Stimulated activated CD4-positive, alpha-beta T cell treated with anti-CD3 and anti-CD28 coated beads, Interleukin-12 subunit alpha, Interleukin-12 subunit beta, amount 100 ng/mL, for 24 hours (primary cell): ENCODE measurements at regions not wholly inside any gene's neighbourhood (a gene's known extent, or its start where the extent isn't known, plus 50 kb on each side); places are given as distances from the start of the nearest gene placed in this dataset.

ENCODE experiments used
- DNase-seq, 2 experiments: peaks; one replicate each; pipeline ENCODE4 v3.0.0-alpha.2; 2020; ENCODE audit warnings: low read depth in 2 of 2

DNA sequence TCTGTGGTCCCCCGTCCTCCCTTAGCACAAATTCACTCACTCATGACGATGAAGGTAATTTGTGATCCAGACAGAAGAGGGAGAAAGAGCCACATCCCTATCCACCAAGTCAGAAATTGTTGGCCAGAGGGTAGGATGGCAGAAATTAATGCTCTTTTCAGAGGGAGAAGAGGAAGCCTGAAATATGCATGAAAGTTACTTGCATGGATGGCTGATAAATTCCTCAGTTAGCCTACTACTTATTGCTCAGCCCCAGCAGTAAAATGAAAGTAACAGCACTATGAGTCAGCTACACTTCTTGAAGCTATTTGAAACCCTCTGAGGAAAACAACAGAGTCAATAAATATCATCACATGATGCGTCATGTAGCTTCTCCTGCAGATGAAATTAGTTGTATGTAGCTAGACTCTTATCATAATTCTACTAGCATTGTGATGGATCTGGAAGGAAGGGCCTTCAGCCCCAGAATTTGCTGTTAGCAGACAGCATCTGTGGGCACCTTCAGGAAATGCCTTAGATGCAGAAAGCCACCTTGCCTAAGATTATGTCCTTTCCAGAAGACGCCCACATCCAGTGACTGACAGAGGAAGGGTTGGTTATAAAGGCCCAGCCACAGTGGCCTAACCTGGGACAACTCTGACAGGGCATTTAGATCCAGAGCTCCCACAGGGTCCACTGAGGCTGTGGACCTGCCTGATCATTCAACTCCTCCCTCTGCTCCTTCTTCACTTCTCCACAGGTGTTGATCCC, 81.2 kb upstream of the CCDC112 start:
- DNase-seq: no peak

DNA sequence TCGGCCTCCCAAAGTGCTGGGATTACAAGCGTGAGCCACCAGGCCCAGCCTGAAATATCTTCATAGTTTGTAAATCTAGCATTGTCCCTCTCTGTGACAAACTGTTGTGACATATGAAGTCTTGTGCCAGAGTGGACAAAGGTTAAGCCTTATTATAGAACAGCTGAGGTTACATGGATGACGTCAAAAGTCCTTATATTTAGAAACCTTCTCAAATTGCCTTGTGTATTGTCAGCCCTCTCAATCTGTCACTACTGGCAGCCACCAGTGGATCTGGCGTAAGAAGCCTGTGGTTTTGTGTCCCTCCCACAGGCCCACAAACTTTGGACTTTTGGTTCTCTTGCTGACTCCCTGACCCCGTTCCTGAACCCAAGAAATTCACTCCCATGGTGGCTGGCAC, 79.4 kb upstream of the CCDC112 start:
- DNase-seq: no peak

DNA sequence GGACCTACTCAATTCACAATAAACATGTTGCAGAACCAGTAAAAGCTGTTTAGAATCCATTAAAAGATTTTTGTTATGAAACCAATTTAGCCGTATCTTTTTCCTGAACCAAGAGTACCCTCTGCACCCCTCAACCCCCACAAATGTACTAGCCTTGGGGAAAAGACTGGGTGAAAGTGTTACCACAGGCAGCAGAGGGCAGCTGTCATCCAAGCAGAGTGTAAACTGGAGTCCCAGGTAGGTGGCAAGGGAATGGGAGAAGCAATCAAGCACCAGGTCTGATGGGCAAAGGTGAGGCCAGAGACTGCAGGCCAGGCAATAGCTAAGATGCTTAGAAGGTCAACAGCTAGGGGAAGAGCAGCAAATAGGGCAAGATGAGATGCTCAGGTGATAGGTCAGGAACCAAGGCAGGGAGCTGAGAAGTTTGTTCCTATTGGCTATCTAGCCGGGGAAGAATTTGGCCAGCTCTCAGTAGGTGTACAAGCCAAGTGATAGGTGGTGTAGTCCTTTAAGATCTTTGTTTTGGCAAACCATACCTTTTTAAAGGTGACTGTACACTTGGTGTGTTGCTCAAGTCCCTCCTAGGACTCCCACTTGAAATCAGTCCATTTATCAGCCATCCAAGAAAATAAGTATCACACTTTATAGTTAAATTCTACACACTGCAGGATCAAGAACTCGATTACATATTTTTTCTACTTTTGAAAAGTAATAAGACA, 77.8 kb upstream of the CCDC112 start:
- no peak for DNase-seq

DNA sequence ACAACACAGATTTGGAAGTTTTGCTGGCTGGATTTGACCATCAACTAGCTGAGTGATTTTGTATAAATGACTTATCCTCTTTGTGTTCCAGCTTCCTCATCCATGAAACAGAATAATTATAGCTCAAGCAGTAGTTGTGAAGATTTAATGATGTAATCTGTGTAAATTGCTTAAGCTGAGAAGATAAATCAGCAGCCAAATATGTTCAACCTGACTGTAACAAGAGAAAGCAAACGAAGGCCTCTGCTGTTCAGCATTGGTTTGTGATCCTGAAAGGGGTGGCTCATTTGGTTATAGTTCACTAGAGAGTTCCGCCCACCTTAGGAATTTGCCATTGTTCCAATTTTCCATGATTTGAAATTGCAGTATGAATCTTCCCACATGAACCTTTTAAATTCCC, 75.7 kb upstream of the CCDC112 start:
- no peak for DNase-seq

- DNase-seq: no peak
These were observed 73.1 kb upstream of the CCDC112 start for GRCh38 chr5:115369430-115370144.

- DNase-seq: no peak
These were observed 69.8 kb upstream of the CCDC112 start for GRCh38 chr5:115366223-115366622.

DNA sequence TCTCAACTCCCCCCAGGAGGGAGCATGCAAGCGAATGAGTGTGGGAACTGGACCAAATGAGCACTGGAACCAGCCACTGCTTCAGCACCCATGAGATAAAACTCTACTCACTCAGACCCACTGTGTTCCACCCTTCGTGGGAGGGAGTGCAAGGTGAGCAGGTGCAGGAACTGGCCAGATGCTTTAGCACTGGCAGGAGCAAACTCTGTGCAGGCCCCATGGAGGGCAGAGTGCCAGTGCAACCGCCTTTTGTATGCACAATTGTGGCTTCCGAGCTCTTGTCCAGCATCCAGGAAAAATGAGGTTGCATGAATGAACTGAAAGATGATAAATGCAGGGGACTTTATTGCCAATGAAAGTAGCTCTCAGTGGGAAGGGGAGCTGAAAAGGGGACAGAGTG, 67.4 kb upstream of the CCDC112 start:
- no peak for DNase-seq

GRCh38 chr5:115360046-115360685, 63.7 kb upstream of the CCDC112 start:
- no peak for DNase-seq

DNA sequence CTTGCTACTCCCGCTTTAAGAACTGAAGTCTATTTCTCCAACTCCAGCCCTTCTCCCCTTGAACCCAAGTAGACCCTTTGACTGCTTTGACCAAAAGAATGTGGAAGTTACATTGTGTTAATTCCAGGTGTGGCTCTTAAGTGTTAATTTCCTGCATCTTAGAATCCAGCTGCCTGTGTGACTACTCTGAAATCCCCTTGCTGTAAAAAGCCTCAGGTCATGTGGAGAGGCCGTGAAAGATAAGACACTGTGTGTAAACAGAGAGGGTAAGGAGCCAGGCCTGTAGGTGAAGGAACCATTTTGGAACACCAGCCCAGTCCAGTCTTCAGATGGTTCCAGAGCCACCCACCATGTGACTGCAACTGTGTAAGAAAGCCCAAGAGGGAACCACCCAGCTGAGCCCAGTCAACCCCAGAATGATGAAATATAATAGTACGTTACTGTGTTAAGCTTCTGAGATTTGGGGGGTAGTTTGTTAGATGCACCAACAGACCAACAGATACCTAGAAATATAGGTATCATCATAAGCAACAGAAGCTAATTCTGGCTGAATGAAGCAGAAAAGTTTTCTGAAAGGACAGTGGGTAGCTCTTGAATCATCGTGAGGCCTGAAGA, 59.4 kb upstream of the CCDC112 start:
- no peak for DNase-seq

GRCh38 chr5:115355095-115355494, 58.6 kb upstream of the CCDC112 start:
- no peak for DNase-seq

DNA sequence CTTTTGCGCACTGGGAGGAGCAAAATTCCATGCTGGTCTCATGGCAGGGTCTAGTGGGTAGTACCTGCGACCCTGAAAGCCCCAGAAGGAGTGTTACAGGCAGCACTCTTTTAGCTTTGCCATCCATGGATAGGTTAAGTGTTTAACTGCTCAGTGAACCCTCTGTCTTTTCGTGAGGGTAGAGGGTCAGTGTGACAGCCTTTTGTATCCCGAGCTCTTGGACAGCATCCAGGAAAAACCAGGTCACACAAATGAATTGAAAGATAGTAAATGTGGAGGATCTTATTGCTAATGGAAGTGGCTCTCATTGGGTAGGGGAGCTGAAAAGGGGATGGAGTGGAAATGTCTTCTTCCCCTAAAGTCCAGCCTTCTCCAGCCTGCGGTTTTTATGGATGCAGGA, 57.8 kb upstream of the CCDC112 start:
- DNase-seq: no peak

GRCh38 chr5:115352571-115352970, 56.1 kb upstream of the CCDC112 start:
- no peak for DNase-seq

- no peak for DNase-seq
These were observed 55.1 kb upstream of the CCDC112 start for GRCh38 chr5:115351356-115352195.

- no peak for DNase-seq
These were observed 54.4 kb upstream of the CCDC112 start for GRCh38 chr5:115350894-115351293.

- DNase-seq: no peak
These were observed 52.8 kb upstream of the CCDC112 start for GRCh38 chr5:115349001-115349817.

GRCh38 chr5:115348175-115348574, 51.7 kb upstream of the CCDC112 start:
- no peak for DNase-seq
